Activated CD4-positive, CD25-positive, alpha-beta regulatory T cell (primary cell): ENCODE measurements at regions not wholly inside any gene's neighbourhood (a gene's known extent, or its start where the extent isn't known, plus 50 kb on each side); places are given as distances from the start of the nearest gene placed in this dataset.

Experiments used
- DNase-seq, 4 experiments: peaks; one replicate each; lab custom pipeline; 2025; lab: John Stamatoyannopoulos, UW

- DNase-seq = no peak
These were observed 366.5 kb upstream of the LCORL start for GRCh38 chr4:18388039-18388438.

- no peak for DNase-seq
These were observed 359.6 kb upstream of the LCORL start for GRCh38 chr4:18381186-18381585.

GRCh38 chr4:18369561-18369960 lies 348.0 kb upstream of the LCORL start:
- DNase-seq = no peak

- no peak for DNase-seq
These were observed 345.3 kb upstream of the LCORL start for GRCh38 chr4:18366892-18367291.

- DNase-seq = no peak
These were observed 344.6 kb upstream of the LCORL start for GRCh38 chr4:18366136-18366535.

GRCh38 chr4:18343581-18343980 lies 322.0 kb upstream of the LCORL start:
- no peak for DNase-seq

GRCh38 chr4:18342847-18343246 lies 321.3 kb upstream of the LCORL start:
- DNase-seq = no peak

GRCh38 chr4:18321956-18322530 lies 300.5 kb upstream of the LCORL start:
- DNase-seq = no peak

- no peak for DNase-seq
These were observed 297.9 kb upstream of the LCORL start for GRCh38 chr4:18319431-18319830.

- DNase-seq = no peak
These were observed 297.3 kb upstream of the LCORL start for GRCh38 chr4:18318682-18319388.

- DNase-seq = no peak
These were observed 293.2 kb upstream of the LCORL start for GRCh38 chr4:18314731-18315130.

- no peak for DNase-seq
These were observed 276.1 kb upstream of the LCORL start for GRCh38 chr4:18297684-18298083.

GRCh38 chr4:18296411-18296810 lies 274.9 kb upstream of the LCORL start:
- DNase-seq = no peak

GRCh38 chr4:18294846-18295245 lies 273.3 kb upstream of the LCORL start:
- DNase-seq = no peak

GRCh38 chr4:18294021-18294420 lies 272.5 kb upstream of the LCORL start:
- DNase-seq = no peak

GRCh38 chr4:18292411-18292810 lies 270.9 kb upstream of the LCORL start:
- DNase-seq = no peak

GRCh38 chr4:18291981-18292380 lies 270.4 kb upstream of the LCORL start:
- no peak for DNase-seq

GRCh38 chr4:18291256-18291655 lies 269.7 kb upstream of the LCORL start:
- DNase-seq = no peak

- DNase-seq = no peak
These were observed 263.8 kb upstream of the LCORL start for GRCh38 chr4:18285357-18285756.

GRCh38 chr4:18278244-18278643 lies 256.7 kb upstream of the LCORL start:
- no peak for DNase-seq

GRCh38 chr4:18262832-18263231 lies 241.3 kb upstream of the LCORL start:
- no peak for DNase-seq

- DNase-seq = no peak
These were observed 230.5 kb upstream of the LCORL start for GRCh38 chr4:18252052-18252451.

GRCh38 chr4:18250564-18250963 lies 229.0 kb upstream of the LCORL start:
- DNase-seq = no peak

GRCh38 chr4:18248611-18249010 lies 227.1 kb upstream of the LCORL start:
- no peak for DNase-seq
